Progenitor cell of endocrine pancreas (in vitro differentiated cells): ENCODE measurements at regions not wholly inside any gene's neighbourhood (a gene's known extent, or its start where the extent isn't known, plus 50 kb on each side); places are given as distances from the start of the nearest gene placed in this dataset.

Experiments
- DNase-seq: peaks from one replicate; pipeline ENCODE4 v3.0.0; 2021; ENCODE audit warnings: low spot score; ENCODE audit not compliant: unreplicated experiment
- H3K27ac Mint-ChIP-seq: 2 replicates; pipeline ENCODE4 v1.8.0; 2021; ENCODE audit warnings: mild to moderate bottlenecking, moderate library complexity, mixed read lengths
- H3K27me3 Mint-ChIP-seq: 2 replicates; pipeline ENCODE4 v1.8.0; 2021; ENCODE audit warnings: mixed read lengths
- H3K36me3 Mint-ChIP-seq: 2 replicates; pipeline ENCODE4 v1.8.0; 2022; ENCODE audit warnings: mixed read lengths; ENCODE audit not compliant: insufficient read depth
- H3K4me1 Mint-ChIP-seq: 2 replicates; pipeline ENCODE4 v1.8.0; 2021; ENCODE audit warnings: low read depth, mixed read lengths
- H3K4me3 Mint-ChIP-seq: 2 replicates; pipeline ENCODE4 v1.8.0; 2021; ENCODE audit warnings: low read depth, mild to moderate bottlenecking, moderate library complexity, mixed read lengths
- H3K9me3 Mint-ChIP-seq: 2 replicates; pipeline ENCODE4 v1.8.0; 2021; ENCODE audit warnings: low read depth, mixed read lengths
- TF ChIP-seq, protein P1 (sequence below): fragments of 200-600 bp; sonication (generic); IDR thresholded peaks from one replicate; pipeline ENCODE4 v1.5.0; 2021; ENCODE audit warnings: antibody characterized with exemption, mild to moderate bottlenecking; ENCODE audit not compliant: unreplicated experiment

DNA sequence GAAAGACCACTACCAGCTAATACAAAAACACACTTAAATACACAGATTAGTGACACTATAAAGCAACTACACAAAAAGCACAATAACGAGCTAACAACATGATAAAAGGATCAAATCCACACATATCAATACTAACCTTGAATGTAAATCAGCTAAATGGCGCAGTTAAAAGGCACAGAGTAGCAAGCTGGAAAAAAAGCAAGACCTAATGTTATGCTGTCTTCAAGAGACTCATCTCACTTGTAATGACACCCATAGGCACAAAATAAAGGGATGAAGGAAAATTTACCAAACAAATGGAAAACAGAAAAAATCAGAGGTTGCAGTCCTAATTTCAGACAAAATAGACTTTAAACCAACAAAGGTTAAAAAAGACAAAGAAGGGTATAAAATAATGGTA lies 86.3 kb downstream of the NUS1 start:
- H3K27ac Mint-ChIP-seq = no peak overlapping the region
- peaks cover 11% of the 10 kb centered on the region for H3K9me3 Mint-ChIP-seq
- no peaks in the 10 kb centered on the region for H3K4me1 Mint-ChIP-seq
- TF ChIP-seq, protein P1, sequence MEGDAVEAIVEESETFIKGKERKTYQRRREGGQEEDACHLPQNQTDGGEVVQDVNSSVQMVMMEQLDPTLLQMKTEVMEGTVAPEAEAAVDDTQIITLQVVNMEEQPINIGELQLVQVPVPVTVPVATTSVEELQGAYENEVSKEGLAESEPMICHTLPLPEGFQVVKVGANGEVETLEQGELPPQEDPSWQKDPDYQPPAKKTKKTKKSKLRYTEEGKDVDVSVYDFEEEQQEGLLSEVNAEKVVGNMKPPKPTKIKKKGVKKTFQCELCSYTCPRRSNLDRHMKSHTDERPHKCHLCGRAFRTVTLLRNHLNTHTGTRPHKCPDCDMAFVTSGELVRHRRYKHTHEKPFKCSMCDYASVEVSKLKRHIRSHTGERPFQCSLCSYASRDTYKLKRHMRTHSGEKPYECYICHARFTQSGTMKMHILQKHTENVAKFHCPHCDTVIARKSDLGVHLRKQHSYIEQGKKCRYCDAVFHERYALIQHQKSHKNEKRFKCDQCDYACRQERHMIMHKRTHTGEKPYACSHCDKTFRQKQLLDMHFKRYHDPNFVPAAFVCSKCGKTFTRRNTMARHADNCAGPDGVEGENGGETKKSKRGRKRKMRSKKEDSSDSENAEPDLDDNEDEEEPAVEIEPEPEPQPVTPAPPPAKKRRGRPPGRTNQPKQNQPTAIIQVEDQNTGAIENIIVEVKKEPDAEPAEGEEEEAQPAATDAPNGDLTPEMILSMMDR = no peak
- H3K4me3 Mint-ChIP-seq = no peak overlapping the region
- DNase-seq = no peak
- H3K36me3 Mint-ChIP-seq = no peaks in the 10 kb centered on the region
- no peaks in the 10 kb centered on the region for H3K27me3 Mint-ChIP-seq

DNA sequence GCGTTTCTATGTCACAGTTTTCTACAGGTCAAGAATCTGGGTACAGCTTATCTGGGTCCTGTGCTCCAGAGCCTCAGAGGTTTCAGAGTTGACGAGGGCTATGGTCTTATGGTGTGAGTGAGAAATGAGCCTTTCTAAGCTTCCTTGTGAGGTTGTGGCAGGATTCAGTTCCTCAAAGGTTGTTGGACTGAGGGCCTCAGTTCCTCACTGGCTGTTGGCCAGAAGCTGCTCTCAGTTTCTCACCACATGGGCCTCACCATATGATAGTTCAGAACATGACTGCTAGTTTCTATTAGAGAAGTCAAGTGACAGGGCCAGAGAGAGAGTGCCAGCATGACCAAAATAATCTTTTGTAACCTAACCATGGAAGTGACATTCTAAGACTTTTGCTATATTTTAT lies 96.1 kb downstream of the NUS1 start:
- peaks cover 8% of the 10 kb centered on the region for H3K27me3 Mint-ChIP-seq
- H3K4me3 Mint-ChIP-seq = no peak overlapping the region
- no peak overlapping the region for H3K27ac Mint-ChIP-seq
- H3K36me3 Mint-ChIP-seq = no peaks in the 10 kb centered on the region
- no peak for DNase-seq
- peaks cover 1% of the 10 kb centered on the region for H3K4me1 Mint-ChIP-seq
- TF ChIP-seq, protein P1 = no peak
- peaks cover 7% of the 10 kb centered on the region for H3K9me3 Mint-ChIP-seq

DNA sequence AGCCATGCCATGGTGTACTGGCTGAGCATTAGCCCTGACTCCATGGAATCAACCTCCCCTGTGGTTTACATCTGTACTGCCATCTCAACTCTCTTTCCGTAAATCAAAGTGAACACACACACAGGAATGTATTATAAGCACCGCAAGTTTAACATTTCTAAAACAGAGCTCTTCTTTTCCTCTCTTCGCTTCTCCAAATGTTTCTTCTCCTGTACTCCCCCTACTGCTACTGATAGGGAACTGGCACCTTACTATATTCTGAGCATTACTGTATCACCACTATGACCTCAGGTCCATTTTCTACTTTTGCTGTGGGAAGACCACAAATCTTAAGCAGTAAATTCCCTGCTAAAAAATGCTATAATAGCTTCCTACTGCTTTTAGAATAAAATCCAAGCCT lies 101.2 kb downstream of the NUS1 start:
- no peak overlapping the region for H3K4me3 Mint-ChIP-seq
- no peaks in the 10 kb centered on the region for H3K36me3 Mint-ChIP-seq
- no peaks in the 10 kb centered on the region for H3K9me3 Mint-ChIP-seq
- TF ChIP-seq, protein P1 = peak; percentile 43
- H3K4me1 Mint-ChIP-seq = peaks cover 1% of the 10 kb centered on the region
- peaks cover 10% of the 10 kb centered on the region for H3K27me3 Mint-ChIP-seq
- DNase-seq = no peak
- no peak overlapping the region for H3K27ac Mint-ChIP-seq

DNA sequence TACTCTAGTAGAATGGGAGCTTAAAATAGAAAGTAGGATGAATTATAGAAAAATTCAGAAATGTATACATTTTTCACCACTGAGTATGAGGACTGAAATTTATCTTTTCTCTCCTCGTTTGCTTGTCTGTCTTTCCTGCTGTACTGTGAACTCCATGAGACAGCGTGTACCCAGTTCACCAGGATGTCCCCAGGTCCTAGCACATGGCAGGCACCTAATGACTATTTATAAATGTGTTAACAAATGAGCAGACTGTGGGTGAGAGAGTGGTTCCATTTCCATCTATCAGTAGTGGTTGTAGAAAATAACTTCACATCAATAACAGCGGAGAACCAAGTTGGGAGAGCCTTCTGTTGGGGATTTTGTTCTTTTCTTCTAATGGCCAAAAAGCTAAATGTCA lies 106.3 kb downstream of the NUS1 start:
- Mint-ChIP-seq H3K4me1 (peaks cover 3% of the 10 kb centered on the region), H3K9me3 (no peaks in the 10 kb centered on the region), H3K27ac (no peak overlapping the region), H3K4me3 (no peak overlapping the region), H3K36me3 (no peaks in the 10 kb centered on the region), H3K27me3 (peaks cover under 1% of the 10 kb centered on the region)
- TF ChIP-seq, protein P1 = no peak
- DNase-seq = no peak

DNA sequence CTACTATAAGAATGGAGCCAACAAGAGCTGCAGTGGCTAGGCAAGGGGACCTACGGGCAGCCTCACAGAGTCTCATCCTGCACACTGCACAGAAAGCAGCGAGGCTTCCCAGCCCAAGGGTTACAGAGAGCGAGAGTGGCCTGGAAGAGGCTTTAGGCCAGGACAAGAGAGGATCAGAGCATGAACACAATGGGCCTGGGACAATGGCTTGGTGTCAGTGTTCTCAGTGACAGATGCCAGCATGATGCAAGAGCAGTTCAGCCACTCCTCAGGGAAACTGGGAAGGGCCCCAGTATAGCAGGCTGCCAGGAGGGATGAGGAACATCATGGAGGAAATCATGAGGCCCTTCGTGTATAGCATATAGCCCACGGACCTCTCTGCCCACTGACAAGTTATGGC lies 108.0 kb downstream of the NUS1 start:
- Mint-ChIP-seq H3K27ac (no peak overlapping the region), H3K9me3 (no peaks in the 10 kb centered on the region), H3K27me3 (no peaks in the 10 kb centered on the region), H3K4me1 (peaks cover 3% of the 10 kb centered on the region), H3K4me3 (no peak overlapping the region), H3K36me3 (no peaks in the 10 kb centered on the region)
- no peak for DNase-seq
- TF ChIP-seq, protein P1 = no peak
